DMS153 treated with DMSO at 0.1 percent for 48 hours (cell line): ENCODE measurements at regions not wholly inside any gene's neighbourhood (a gene's known extent, or its start where the extent isn't known, plus 50 kb on each side); places are given as distances from the start of the nearest gene placed in this dataset.

ENCODE experiments used
- DNase-seq: peaks from one replicate; lab custom pipeline; 2025; ENCODE audit not compliant: unreplicated experiment; lab: John Stamatoyannopoulos, UW

- DNase-seq, result no peak
Observed at GRCh38 chr14:42322531-42323284, 716.0 kb downstream of the LRFN5 start.

- no peak for DNase-seq
Observed at GRCh38 chr14:42319996-42320395, 713.3 kb downstream of the LRFN5 start.

GRCh38 chr14:42316693-42317092 lies 710.0 kb downstream of the LRFN5 start:
- no peak for DNase-seq

- DNase-seq, result no peak
Observed at GRCh38 chr14:42311876-42312275, 705.2 kb downstream of the LRFN5 start.

GRCh38 chr14:42307239-42307825 lies 700.7 kb downstream of the LRFN5 start:
- no peak for DNase-seq

GRCh38 chr14:42299692-42300091 lies 693.0 kb downstream of the LRFN5 start:
- DNase-seq, result no peak

- DNase-seq, result no peak
Observed at GRCh38 chr14:42293180-42293579, 686.5 kb downstream of the LRFN5 start.

- DNase-seq, result no peak
Observed at GRCh38 chr14:42277840-42278239, 671.2 kb downstream of the LRFN5 start.

- no peak for DNase-seq
Observed at GRCh38 chr14:42269234-42269633, 662.6 kb downstream of the LRFN5 start.

GRCh38 chr14:42248131-42248530 lies 641.5 kb downstream of the LRFN5 start:
- no peak for DNase-seq

GRCh38 chr14:42241101-42241500 lies 634.4 kb downstream of the LRFN5 start:
- no peak for DNase-seq

GRCh38 chr14:42229976-42230375 lies 623.3 kb downstream of the LRFN5 start:
- no peak for DNase-seq

GRCh38 chr14:42229294-42229693 lies 622.6 kb downstream of the LRFN5 start:
- no peak for DNase-seq

GRCh38 chr14:42228611-42229010 lies 621.9 kb downstream of the LRFN5 start:
- no peak for DNase-seq

- DNase-seq, result peak; percentile 57
Observed at GRCh38 chr14:42224053-42224888, 617.6 kb downstream of the LRFN5 start.

GRCh38 chr14:42222924-42223471 lies 616.3 kb downstream of the LRFN5 start:
- peak; percentile 85 for DNase-seq

GRCh38 chr14:42214981-42215491 lies 608.4 kb downstream of the LRFN5 start:
- no peak for DNase-seq

GRCh38 chr14:42200957-42201356 lies 594.3 kb downstream of the LRFN5 start:
- no peak for DNase-seq

GRCh38 chr14:42198010-42198409 lies 591.3 kb downstream of the LRFN5 start:
- DNase-seq, result no peak

- DNase-seq, result no peak
Observed at GRCh38 chr14:42192738-42193653, 586.3 kb downstream of the LRFN5 start.
